ENCODE measurements at regions not wholly inside any gene's neighbourhood (a gene's known extent, or its start where the extent isn't known, plus 50 kb on each side); places are given as distances from the start of the nearest gene placed in this dataset.
A peak's percentile ranks its signal among the peaks of the same experiment; 100 is the strongest.

- TF ChIP-seq CTCF (IDR thresholded peaks at IDR 0.05) (peak; percentile 87 to 99 (median 94)), POLR2A (IDR thresholded peaks at IDR 0.05) (peak; percentile 81 to 82), EP300 (IDR thresholded peaks at IDR 0.05) (peak in 2 of 4 donors; percentile 13 to 49), POLR2AphosphoS5 (IDR thresholded peaks at IDR 0.05) (peak; percentile 77 to 96 (median 92))
Measured at GRCh38 chr1:207963427-207964194, 52.7 kb upstream of the CD34 start.

Data from sigmoid colon (tissue), 4 donors.